ENCODE measurements at regions not wholly inside any gene's neighbourhood (a gene's known extent, or its start where the extent isn't known, plus 50 kb on each side); places are given as distances from the start of the nearest gene placed in this dataset.

DNA sequence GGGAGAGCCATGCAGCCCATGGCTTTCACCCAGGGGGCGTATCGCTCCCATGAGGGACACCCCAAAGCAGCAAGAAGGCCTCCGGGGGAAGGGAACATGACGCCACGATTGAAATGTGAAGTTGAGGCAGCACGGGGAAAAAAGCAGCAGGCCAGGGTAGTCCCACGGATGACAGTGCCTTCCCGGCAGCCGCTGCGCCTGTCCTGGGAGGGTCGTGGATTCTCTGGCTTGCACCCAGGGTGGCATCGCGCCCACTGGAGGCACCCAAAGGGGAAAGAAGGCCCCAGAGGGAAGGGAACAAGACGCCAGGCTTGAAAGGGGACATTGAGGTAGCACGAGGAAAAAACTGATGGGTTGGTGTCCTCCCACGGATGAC, 161.6 kb upstream of the ALG10B start:
- TF ChIP-seq, protein P1, sequence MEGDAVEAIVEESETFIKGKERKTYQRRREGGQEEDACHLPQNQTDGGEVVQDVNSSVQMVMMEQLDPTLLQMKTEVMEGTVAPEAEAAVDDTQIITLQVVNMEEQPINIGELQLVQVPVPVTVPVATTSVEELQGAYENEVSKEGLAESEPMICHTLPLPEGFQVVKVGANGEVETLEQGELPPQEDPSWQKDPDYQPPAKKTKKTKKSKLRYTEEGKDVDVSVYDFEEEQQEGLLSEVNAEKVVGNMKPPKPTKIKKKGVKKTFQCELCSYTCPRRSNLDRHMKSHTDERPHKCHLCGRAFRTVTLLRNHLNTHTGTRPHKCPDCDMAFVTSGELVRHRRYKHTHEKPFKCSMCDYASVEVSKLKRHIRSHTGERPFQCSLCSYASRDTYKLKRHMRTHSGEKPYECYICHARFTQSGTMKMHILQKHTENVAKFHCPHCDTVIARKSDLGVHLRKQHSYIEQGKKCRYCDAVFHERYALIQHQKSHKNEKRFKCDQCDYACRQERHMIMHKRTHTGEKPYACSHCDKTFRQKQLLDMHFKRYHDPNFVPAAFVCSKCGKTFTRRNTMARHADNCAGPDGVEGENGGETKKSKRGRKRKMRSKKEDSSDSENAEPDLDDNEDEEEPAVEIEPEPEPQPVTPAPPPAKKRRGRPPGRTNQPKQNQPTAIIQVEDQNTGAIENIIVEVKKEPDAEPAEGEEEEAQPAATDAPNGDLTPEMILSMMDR (IDR thresholded peaks at IDR 0.05; ENCODE audit: poor library complexity), result no peak
- TF ChIP-seq EZH2 (IDR thresholded peaks at IDR 0.05; ENCODE audit: borderline replicate concordance) (no peak), EZH2phosphoT487 (IDR thresholded peaks at IDR 0.05; ENCODE audit: low read depth, severe bottlenecking, unreplicated experiment) (no peak)
